Activated T-cell treated with anti-CD3 and anti-CD28 coated beads, Interleukin-2, amount 50 U/mL, for 48 hours (primary cell): ENCODE measurements at regions not wholly inside any gene's neighbourhood (a gene's known extent, or its start where the extent isn't known, plus 50 kb on each side); places are given as distances from the start of the nearest gene placed in this dataset.

Source experiments
- DNase-seq, 2 experiments: peaks; one replicate each; pipeline ENCODE4 v3.0.0-alpha.2; 2020

- no peak for DNase-seq
Observed at GRCh38 chr13:74930402-74931165, 551.4 kb downstream of the TBC1D4 start.

GRCh38 chr13:74929436-74929835 is 552.5 kb downstream of the TBC1D4 start:
- DNase-seq = no peak

DNA sequence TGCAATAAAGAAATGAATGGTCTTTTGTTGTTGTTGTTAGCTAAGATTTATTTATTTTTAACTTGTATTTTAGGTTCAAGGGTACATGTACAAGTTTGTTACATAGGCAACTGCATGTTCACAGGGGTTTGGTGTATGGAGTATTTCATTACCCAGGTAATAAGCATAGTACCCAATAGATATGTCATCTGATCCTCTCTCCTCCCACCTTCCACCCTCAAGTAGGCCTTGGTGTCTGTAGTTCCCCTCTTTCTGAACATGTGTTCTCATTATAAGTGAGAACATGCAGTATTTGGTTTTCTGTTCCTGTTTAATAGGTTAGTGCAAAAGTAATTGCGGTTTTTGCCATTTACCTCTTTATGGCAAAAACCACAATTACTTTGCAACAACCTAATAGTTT is 554.1 kb downstream of the TBC1D4 start:
- no peak for DNase-seq

DNA sequence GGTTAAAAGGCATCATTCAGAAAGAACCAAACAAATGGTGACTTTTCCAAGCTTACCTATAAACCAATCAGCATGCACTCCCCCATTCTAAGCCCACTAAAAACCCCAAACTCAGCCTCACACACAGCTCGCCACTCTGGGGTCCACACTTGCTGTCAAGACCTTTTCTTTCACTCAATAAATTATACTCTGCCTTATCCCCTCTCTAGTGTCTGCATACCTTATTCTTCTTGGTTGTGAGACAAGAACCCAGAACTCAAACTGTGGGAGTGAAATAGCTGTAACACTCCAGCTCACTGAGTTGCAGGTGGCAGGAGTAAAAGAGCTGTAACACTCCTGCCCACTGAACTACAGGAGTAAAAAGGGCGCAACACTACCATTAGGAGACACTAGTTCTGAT is 559.0 kb downstream of the TBC1D4 start:
- DNase-seq = no peak

DNA sequence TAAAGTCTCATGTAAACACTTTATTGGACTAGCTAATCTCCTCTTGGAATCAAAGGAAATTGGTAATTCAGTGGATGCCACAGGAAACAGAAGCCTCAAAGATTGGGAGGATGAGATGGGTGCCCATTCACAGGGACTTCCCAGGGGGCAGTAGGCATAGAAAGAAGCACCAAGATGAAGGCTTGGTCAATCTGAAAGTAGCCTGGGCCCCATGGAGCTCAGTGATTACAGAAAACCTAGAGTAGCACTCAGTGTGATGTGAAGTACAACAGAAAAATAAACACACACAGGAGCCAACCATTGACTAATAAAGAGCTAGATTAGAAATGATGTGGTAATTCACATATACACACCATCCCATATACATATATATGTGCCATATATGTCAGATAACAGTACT is 560.6 kb downstream of the TBC1D4 start:
- DNase-seq = no peak

DNA sequence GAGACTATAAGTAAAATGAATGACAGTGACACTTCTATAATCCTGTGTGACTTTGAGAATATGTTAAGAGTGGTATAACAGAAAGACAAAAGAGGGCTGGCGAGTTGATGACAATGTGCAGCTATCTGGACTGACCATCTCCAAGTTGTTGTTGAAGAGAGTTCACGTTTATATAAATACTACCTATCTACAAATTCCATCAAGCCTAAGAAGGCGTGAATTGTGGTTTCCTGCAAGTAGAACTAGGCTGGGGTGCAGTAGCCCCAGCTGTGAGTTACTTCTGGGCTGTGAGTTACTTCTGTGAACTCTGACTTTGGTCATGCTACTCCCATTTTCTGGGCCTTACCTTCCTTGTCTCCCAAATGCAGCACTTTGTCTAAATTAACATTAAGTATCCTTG is 561.0 kb downstream of the TBC1D4 start:
- DNase-seq = no peak

DNA sequence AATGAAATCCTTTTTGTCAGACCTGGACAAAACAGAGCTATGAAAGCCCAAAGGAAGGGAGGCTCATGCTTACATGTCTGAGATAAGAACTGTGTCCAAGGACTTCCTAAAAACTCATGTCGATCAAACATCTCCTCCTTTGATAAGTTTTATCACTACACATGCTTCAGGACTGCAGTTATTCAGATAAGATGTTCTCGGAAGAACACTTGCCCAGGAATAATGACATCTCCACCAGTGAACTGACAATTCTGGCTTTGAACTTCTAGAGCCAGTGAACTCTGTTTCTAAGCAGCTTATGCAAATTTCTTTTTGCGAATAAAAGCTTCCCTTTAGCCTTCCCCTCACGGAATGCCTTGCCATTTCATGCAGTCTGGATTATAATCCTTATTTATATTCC is 561.6 kb downstream of the TBC1D4 start:
- DNase-seq = no peak

DNA sequence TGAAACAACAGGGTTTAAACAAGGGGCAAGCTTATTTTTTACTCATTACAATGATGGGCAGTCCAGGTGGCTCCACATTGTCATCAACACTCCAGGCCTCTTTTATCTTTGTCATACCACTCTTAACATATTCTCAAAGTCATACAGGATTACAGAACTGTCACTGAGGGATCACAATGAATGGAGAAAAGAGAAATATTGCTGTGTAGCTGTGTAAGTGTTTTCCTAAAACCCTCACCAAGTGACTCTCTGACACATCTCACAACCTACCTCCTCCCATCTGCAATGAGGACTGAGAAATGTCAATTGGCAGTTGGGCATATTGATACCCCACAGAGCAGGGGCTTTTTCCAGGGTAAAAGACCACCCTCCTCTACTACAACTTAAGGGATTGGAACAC is 562.1 kb downstream of the TBC1D4 start:
- no peak for DNase-seq

DNA sequence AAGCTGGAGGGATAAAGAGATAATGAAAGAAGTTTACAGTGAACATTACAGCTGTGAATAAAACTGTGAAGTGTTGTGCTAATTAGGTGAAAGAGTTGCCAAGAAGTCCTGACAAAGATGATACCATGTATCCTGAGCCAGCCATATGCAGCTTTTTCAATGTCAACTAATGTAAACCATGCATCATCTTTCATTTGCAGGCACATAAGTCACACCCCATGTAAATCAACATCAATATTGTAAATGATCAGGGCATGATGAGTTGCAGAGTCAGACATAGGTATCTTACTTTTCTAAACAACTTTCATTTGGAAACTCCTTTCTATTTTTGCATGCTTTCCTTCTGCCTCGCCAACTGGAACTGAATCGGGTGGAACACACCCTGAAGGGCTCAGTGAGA is 569.1 kb downstream of the TBC1D4 start:
- DNase-seq = no peak

- no peak for DNase-seq
Observed at GRCh38 chr13:74910415-74910814, 571.6 kb downstream of the TBC1D4 start.

DNA sequence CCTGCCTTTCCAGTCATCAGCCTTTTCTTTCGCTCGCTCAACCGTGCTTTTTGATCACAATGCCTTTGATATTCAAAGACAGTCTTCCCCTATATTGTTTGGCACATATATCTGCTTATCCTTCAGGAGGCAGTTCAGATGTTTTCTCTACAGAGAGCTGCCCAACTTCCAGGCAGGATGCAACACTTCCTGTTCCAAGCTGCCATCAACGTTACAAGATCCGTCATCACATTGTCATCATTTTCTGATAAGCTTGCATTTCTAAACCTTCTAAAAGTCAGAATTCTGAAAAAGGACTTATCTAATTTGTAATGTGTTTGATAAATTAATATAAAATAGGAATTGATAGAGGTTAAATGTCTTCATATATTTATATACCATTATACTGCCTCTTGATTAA is 574.2 kb downstream of the TBC1D4 start:
- DNase-seq = no peak

DNA sequence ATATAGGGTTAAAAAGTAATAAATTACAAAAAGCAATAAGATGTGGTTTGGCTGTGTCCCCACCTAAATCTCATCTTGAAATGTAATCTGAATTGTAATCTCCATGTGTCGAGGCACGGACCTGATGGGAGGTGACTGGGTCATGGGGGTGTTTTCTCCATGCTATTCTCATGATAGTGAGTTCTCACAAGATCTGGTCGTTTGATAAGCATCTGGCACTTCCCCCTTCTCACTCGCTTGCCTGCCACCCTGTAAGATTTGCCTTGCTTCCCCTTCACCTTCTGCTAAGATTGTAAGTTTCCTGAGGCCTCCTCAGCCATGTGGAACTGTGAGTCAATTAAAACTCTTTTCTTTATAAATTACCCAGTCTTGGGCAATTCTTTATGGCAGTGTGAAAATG is 577.4 kb downstream of the TBC1D4 start:
- no peak for DNase-seq

DNA sequence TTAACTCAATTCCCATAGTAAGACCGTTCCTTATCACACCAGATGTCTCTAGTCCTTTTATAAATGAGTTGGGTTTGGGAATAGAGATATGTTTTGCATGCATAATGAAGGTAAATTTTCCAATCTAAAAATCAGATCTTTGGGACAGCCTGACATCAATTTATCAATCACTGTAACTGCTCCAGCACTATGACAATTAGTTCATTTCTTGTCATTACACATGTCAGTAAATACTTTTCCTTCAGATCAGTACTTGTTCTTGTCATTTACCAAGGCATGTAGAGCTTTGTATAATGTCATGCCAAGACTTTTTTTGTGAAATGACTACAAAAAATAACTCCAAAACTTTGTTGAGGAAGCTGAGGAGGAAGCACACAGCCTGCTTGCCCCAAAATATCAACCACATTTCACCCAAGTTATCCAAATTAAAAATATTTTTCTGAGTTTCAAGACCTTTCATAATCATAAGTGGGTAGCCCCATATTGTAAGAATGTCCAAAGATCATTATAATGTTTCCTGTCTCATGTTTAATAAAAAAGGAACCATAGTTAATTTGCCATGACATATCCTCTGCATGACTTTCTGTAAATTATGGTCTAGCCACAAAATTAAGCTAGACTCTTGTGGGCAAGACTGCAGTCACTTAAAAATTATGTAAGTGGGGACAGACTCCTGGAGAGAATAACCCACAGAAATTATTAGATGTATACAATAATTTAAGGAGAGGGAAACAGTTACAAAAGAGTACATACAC is 586.8 kb downstream of the TBC1D4 start:
- DNase-seq = no peak

- DNase-seq = no peak
Observed at GRCh38 chr13:74892096-74892495, 589.9 kb downstream of the TBC1D4 start.

DNA sequence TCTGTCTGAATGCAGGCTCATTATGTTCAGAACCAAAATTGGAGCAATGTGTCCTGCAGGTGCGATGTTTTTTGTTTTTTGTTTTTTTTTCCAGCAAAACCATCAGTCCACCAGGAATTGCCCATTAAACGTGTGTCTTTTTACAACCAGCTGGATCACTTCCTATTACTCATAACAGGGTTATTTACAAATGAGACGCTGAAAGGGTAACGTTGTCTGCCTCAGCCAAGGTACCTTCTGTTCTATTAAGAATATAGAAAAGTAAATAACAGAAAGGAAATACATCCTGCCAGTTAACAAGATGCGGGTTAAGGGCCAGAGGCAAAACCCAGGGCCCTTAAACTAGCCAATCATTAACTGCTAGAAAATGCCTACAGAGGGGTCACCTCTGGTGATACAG is 590.4 kb downstream of the TBC1D4 start:
- DNase-seq = no peak

- DNase-seq = no peak
Observed at GRCh38 chr13:74889321-74889720, 592.6 kb downstream of the TBC1D4 start.

GRCh38 chr13:74886502-74886901 is 595.5 kb downstream of the TBC1D4 start:
- no peak for DNase-seq

GRCh38 chr13:74883834-74884233 is 598.1 kb downstream of the TBC1D4 start:
- DNase-seq = no peak

DNA sequence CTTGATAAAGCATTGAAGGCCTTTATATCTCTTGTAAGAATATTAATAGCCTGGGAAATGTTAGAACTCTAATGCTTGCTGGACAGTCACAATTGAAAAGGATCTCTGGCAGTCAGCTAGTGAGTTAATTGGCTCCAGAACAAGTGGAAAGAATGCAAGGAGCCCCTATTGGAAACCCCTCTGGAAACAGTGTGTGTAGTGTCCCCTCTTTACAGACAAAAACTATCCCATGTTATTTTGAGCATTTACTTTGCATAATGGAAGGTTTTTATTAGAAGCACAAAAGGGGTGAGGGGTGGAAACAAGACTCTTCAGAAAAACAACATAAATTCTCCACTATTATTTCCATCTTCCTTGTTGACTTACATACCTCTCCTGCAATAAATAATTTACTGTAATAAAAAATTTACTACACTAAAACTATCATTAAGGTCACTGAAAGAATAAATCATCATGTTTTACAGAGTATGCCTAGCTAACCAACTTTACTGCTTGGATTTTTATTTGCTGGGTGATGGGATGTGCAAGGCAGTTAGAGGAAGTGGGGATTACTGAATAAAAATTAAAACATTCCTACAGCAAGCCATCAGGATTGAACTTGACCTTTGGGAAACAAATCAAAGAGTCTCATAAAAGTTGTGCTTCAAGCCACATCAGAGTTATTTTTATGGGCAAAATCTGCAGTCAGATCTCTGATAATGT is 610.4 kb downstream of the TBC1D4 start:
- DNase-seq = no peak

- no peak for DNase-seq
Observed at GRCh38 chr13:74870865-74871264, 611.1 kb downstream of the TBC1D4 start.

DNA sequence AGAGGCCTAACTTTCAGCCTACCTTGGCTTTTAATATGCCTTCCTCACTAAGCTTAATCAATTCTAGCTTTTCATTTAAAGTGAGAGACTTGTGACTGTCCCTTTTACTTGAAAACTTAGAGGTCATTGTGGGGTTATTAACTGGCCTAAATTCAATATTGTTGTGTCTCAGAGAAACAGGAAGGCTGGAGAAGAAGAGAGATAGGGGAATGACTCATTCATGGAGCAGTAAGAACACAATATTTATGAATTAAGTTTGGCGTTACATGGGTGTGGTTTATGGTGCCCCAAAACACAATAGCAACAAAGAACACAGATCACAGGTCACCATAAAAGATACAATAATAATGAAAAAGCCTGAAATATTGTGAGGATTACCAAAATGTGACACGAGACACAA is 612.1 kb downstream of the TBC1D4 start:
- no peak for DNase-seq

DNA sequence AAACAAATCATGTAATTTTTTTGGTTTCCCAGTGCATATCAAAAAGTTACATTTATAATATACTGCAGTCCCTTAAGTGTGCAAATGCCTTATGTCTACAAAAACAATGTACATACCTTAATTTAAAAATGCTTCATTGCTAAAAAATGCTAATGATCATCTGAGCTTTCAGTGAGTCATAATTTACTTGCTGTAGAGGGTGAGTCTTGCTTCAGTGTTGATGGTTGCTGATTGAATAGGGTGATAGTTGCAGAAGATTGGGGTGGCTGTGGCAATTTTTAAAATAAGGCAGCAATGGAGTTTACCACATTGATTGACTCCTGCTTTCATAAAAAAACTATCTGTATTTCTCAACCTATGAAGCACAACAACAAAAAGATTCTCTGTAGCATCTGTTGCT is 613.9 kb downstream of the TBC1D4 start:
- DNase-seq = no peak

DNA sequence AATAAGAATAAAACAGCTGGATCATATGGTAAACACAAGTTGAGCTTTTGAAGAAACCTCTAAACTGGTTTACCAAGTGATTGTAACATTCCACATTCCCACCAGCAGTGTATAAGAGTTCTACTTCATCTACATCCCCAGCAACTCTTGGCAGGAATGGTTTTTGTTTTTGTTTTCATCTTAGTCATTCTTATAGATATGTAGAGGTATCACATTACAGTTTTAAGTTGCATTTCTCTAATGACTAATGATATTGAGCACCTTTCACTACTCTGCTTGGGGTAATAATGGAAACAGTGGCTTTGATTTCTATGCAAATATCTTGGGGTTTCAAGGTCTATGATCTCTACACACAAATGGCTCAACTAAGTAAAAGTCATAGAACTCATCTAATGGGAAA is 614.5 kb downstream of the TBC1D4 start:
- no peak for DNase-seq

GRCh38 chr13:74866101-74866500 is 615.9 kb downstream of the TBC1D4 start:
- DNase-seq = no peak
